NCI-H2107 (cell line): ENCODE measurements at regions not wholly inside any gene's neighbourhood (a gene's known extent, or its start where the extent isn't known, plus 50 kb on each side); places are given as distances from the start of the nearest gene placed in this dataset.

Source experiments
- DNase-seq: peaks from one replicate; lab custom pipeline; 2025; lab: John Stamatoyannopoulos, UW

- no peak for DNase-seq
These were observed 376.6 kb downstream of the TMA16 start for GRCh38 chr4:163871078-163871477.

- no peak for DNase-seq
These were observed 380.8 kb downstream of the TMA16 start for GRCh38 chr4:163875327-163875726.

GRCh38 chr4:163878336-163879121 is 384.0 kb downstream of the TMA16 start:
- no peak for DNase-seq

GRCh38 chr4:163892417-163892816 is 397.9 kb downstream of the TMA16 start:
- DNase-seq = no peak

GRCh38 chr4:163895378-163896005 is 401.0 kb downstream of the TMA16 start:
- no peak for DNase-seq

- DNase-seq = no peak
These were observed 406.8 kb downstream of the TMA16 start for GRCh38 chr4:163901319-163901718.

GRCh38 chr4:163902417-163902816 is 407.9 kb downstream of the TMA16 start:
- no peak for DNase-seq

GRCh38 chr4:163911891-163912290 is 417.4 kb downstream of the TMA16 start:
- DNase-seq = no peak

GRCh38 chr4:163913571-163913970 is 419.1 kb downstream of the TMA16 start:
- no peak for DNase-seq

GRCh38 chr4:163915896-163916295 is 421.4 kb downstream of the TMA16 start:
- DNase-seq = no peak

- DNase-seq = no peak
These were observed 425.9 kb downstream of the TMA16 start for GRCh38 chr4:163920426-163920825.

- DNase-seq = no peak
These were observed 427.8 kb downstream of the TMA16 start for GRCh38 chr4:163922302-163922701.

GRCh38 chr4:163923092-163923491 is 428.6 kb downstream of the TMA16 start:
- no peak for DNase-seq

GRCh38 chr4:163930086-163930485 is 435.6 kb downstream of the TMA16 start:
- no peak for DNase-seq

- DNase-seq = no peak
These were observed 438.0 kb downstream of the TMA16 start for GRCh38 chr4:163932504-163932903.

GRCh38 chr4:163939597-163939996 is 445.1 kb downstream of the TMA16 start:
- no peak for DNase-seq

GRCh38 chr4:163941221-163941905 is 446.9 kb downstream of the TMA16 start:
- DNase-seq = no peak

- DNase-seq = no peak
These were observed 454.5 kb downstream of the TMA16 start for GRCh38 chr4:163948920-163949455.

- DNase-seq = no peak
These were observed 455.6 kb downstream of the TMA16 start for GRCh38 chr4:163949976-163950601.

- DNase-seq = no peak
These were observed 460.8 kb downstream of the TMA16 start for GRCh38 chr4:163955288-163955687.

GRCh38 chr4:163958751-163959150 is 464.3 kb downstream of the TMA16 start:
- no peak for DNase-seq

GRCh38 chr4:163959932-163960331 is 465.4 kb downstream of the TMA16 start:
- no peak for DNase-seq
